ENCODE measurements at regions not wholly inside any gene's neighbourhood (a gene's known extent, or its start where the extent isn't known, plus 50 kb on each side); places are given as distances from the start of the nearest gene placed in this dataset.

DNA sequence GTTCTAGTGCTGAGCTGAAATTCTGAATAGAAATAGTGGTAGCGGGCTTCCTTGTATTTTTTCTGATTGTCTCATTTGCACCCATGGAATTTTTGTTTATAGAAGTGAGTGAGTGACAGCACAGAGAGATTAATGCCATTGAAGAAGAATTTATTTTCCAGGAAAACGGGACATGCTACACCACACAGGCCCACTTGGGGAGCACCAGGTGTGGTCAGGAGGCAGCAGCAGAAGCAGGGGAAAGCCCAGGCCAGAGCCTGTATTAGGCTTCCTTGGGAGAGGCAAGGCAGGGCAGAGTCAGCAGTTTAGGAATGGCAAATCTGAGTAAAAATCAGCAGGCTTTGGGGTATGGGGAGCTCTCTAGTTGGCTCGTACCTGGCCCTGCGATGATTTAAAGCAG, 88.4 kb upstream of the ATP11B start:
- Histone ChIP-seq H3K9me3 (no peaks in the 10 kb centered on the region), H3K4me1 (ENCODE audit: control insufficient read depth in 1 of 2, extremely low read depth in 1 of 2, insufficient read depth in 2 of 2, low read length in 2 of 2) (no peaks in the 10 kb centered on the region), H3K4me3 (ENCODE audit: control insufficient read depth in 1 of 2, extremely low read depth in 1 of 2, low read length in 1 of 2) (no peak overlapping the region), H3K27me3 (replicated peaks in 1 of 2; ENCODE audit: control insufficient read depth in 2 of 2, extremely low read depth in 1 of 2, insufficient read depth in 2 of 2, low read length in 1 of 2) (peaks cover 0 to 13% of the 10 kb centered on the region in 2 experiments), H3K36me3 (ENCODE audit: control insufficient read depth in 2 of 2, extremely low read depth in 1 of 2, insufficient read depth in 1 of 2, low read length in 1 of 2) (no peaks in the 10 kb centered on the region), H3K27ac (ENCODE audit: low read length) (no peak overlapping the region)
- H3K9me3 Mint-ChIP-seq: no peaks in the 10 kb centered on the region
- H3K27me3 Mint-ChIP-seq: peaks cover 5 to 19% of the 10 kb centered on the region in 2 donors
- H3K4me1 Mint-ChIP-seq: no peaks in the 10 kb centered on the region
- WGBS (ENCODE audit: insufficient coverage): 88% methylated on average over 3 of the region's 4 CpGs
- POLR2A ChIA-PET: no interaction called here
- CTCF ChIA-PET: no interaction called here
- H3K36me3 Mint-ChIP-seq: no peaks in the 10 kb centered on the region
- no peak overlapping the region for H3K4me3 Mint-ChIP-seq
- ATAC-seq (replicated peaks in 1 of 4) (no peak), DNase-seq (no peak)
- no peak overlapping the region for H3K27ac Mint-ChIP-seq

DNA sequence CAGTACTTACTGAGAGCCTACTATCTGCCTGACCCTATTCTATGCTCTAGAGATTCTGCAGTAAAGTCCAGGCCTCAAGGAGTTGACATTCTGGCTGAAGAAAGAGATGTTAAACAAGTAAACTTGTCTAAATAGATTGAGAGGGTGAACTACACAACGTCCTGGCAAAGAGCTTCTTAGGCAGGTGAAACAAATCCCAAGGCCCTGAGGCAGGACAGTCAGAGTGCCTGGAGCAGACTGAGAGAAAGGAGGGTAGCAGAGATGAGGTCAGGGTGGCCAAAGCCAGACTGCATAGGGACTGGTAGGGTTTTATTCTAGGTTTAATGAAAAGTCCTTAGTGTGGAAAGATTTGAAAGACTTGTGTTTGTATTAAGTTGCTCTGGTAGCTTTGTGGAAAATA, 84.5 kb upstream of the ATP11B start:
- no peaks in the 10 kb centered on the region for H3K9me3 ChIP-seq
- CTCF ChIA-PET: interaction anchor here (0.5 to 2.5 kb wide), 5 partner anchors 8 to 1734 kb away, joined by 3 to 11 read pairs (median 3); no protein-coding TSS in a partner anchor
- Mint-ChIP-seq H3K9me3 (no peaks in the 10 kb centered on the region), H3K27ac (no peak overlapping the region), H3K4me3 (no peak overlapping the region), H3K4me1 (peaks cover 0 to 2% (median 0%) of the 10 kb centered on the region in 3 donors), H3K27me3 (peaks cover 4 to 10% of the 10 kb centered on the region in 2 donors), H3K36me3 (no peaks in the 10 kb centered on the region)
- ATAC-seq (replicated peaks in 1 of 4): no peak
- H3K4me1 ChIP-seq (ENCODE audit: control insufficient read depth in 1 of 2, extremely low read depth in 1 of 2, insufficient read depth in 2 of 2, low read length in 2 of 2): no peaks in the 10 kb centered on the region
- POLR2A ChIA-PET: interaction anchor here in 1 of 2 donors (0.7 kb wide), 1 partner anchor 1057 kb away, joined by 5 read pairs; no protein-coding TSS in a partner anchor
- 50% methylated on average over 1 of the region's 1 CpG for WGBS (ENCODE audit: insufficient coverage)
- H3K27me3 ChIP-seq (replicated peaks in 1 of 2; ENCODE audit: control insufficient read depth in 2 of 2, extremely low read depth in 1 of 2, insufficient read depth in 2 of 2, low read length in 1 of 2): peaks cover 0 to 10% of the 10 kb centered on the region in 2 experiments
- no peaks in the 10 kb centered on the region for H3K36me3 ChIP-seq (ENCODE audit: control insufficient read depth in 2 of 2, extremely low read depth in 1 of 2, insufficient read depth in 1 of 2, low read length in 1 of 2)
- DNase-seq: no peak
- no peak overlapping the region for H3K4me3 ChIP-seq (ENCODE audit: control insufficient read depth in 1 of 2, extremely low read depth in 1 of 2, low read length in 1 of 2)
- no peak overlapping the region for H3K27ac ChIP-seq (ENCODE audit: low read length)

DNA sequence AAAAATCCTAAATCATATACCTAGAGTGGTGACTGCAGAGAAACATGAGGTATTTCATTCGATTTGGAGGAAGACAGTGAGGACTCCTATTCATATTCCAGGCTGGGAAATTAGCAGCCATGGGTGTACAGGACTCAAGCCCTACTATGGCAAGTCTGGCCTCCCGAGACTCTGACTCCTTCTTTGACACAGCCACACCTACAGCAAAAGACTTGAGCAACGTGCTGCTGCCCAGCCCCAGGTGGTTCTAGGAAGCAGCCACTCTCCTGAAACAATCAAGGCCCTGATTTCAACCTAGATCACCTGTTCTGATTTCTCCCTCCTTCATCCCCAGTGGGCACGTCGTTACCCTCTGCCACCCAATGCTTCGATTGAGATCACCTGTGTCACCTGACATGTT, 84.0 kb upstream of the ATP11B start:
- Histone ChIP-seq H3K27ac (ENCODE audit: low read length) (no peak overlapping the region), H3K27me3 (replicated peaks in 1 of 2; ENCODE audit: control insufficient read depth in 2 of 2, extremely low read depth in 1 of 2, insufficient read depth in 2 of 2, low read length in 1 of 2) (peaks cover 0 to 10% of the 10 kb centered on the region in 2 experiments), H3K4me3 (ENCODE audit: control insufficient read depth in 1 of 2, extremely low read depth in 1 of 2, low read length in 1 of 2) (no peak overlapping the region), H3K9me3 (no peaks in the 10 kb centered on the region), H3K4me1 (ENCODE audit: control insufficient read depth in 1 of 2, extremely low read depth in 1 of 2, insufficient read depth in 2 of 2, low read length in 2 of 2) (no peaks in the 10 kb centered on the region), H3K36me3 (ENCODE audit: control insufficient read depth in 2 of 2, extremely low read depth in 1 of 2, insufficient read depth in 1 of 2, low read length in 1 of 2) (no peaks in the 10 kb centered on the region)
- CTCF ChIA-PET: interaction anchor here (0.7 to 1.0 kb wide), 2 partner anchors 11 to 26 kb away, joined by 3 read pairs; no protein-coding TSS in a partner anchor
- ATAC-seq (replicated peaks in 1 of 4): no peak
- 76% methylated on average over 5 of the region's 6 CpGs for WGBS (ENCODE audit: insufficient coverage)
- H3K4me3 Mint-ChIP-seq: no peak overlapping the region
- H3K27me3 Mint-ChIP-seq: peaks cover 4 to 9% of the 10 kb centered on the region in 2 donors
- no peak for DNase-seq
- no peaks in the 10 kb centered on the region for H3K36me3 Mint-ChIP-seq
- peaks cover 0 to 2% (median 0%) of the 10 kb centered on the region in 3 donors for H3K4me1 Mint-ChIP-seq
- H3K9me3 Mint-ChIP-seq: no peaks in the 10 kb centered on the region
- POLR2A ChIA-PET: no interaction called here
- no peak overlapping the region for H3K27ac Mint-ChIP-seq

DNA sequence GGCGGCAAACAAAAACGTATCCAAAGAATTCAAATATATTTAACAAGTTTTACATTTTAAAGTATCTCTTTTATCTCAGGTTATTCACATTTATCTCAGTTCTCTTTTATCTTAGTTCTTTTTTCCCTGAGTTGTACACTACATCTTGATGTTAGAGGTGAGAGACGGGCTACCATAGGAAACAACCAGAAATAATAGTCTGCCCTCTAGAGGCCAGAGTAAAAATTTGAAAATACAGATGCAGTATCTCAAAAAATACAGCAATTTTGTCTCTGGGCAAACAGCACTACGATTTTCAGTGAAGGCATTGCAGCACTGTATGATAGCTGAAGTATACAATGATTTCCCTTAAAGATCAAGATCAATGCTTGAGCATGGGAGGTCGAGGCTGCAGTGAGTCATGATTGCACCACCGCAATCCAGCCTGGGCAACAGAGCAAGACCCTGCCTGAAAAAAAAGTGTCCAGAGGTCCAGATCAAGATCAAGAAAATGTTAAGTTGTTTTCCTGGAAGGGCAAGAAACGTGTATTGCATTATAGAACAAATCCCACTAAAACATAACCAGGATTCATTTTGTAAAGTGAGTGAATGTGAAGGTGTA, 82.6 kb upstream of the ATP11B start:
- Histone ChIP-seq H3K27ac (ENCODE audit: low read length) (no peak overlapping the region), H3K4me3 (ENCODE audit: control insufficient read depth in 1 of 2, extremely low read depth in 1 of 2, low read length in 1 of 2) (no peak overlapping the region), H3K4me1 (ENCODE audit: control insufficient read depth in 1 of 2, extremely low read depth in 1 of 2, insufficient read depth in 2 of 2, low read length in 2 of 2) (no peaks in the 10 kb centered on the region), H3K9me3 (no peaks in the 10 kb centered on the region), H3K27me3 (replicated peaks in 1 of 2; ENCODE audit: control insufficient read depth in 2 of 2, extremely low read depth in 1 of 2, insufficient read depth in 2 of 2, low read length in 1 of 2) (peaks cover 0 to 6% of the 10 kb centered on the region in 2 experiments), H3K36me3 (ENCODE audit: control insufficient read depth in 2 of 2, extremely low read depth in 1 of 2, insufficient read depth in 1 of 2, low read length in 1 of 2) (no peaks in the 10 kb centered on the region)
- POLR2A ChIA-PET: no interaction called here
- ATAC-seq (replicated peaks in 1 of 4) (peak in 1 of 4 experiments; percentile 45), DNase-seq (peak in 1 of 35 experiments; percentile 46)
- Mint-ChIP-seq H3K36me3 (no peaks in the 10 kb centered on the region), H3K4me1 (peaks cover 0 to 2% (median 0%) of the 10 kb centered on the region in 3 donors), H3K9me3 (no peaks in the 10 kb centered on the region), H3K4me3 (no peak overlapping the region), H3K27me3 (peaks cover 4 to 5% of the 10 kb centered on the region in 2 donors), H3K27ac (no peak overlapping the region)
- WGBS (ENCODE audit: insufficient coverage): 0% methylated on average over 1 of the region's 7 CpGs
- CTCF ChIA-PET: interaction anchor here (0.5 to 1.1 kb wide), 7 partner anchors 11 to 1380 kb away, joined by 3 to 5 read pairs (median 4); no protein-coding TSS in a partner anchor

DNA sequence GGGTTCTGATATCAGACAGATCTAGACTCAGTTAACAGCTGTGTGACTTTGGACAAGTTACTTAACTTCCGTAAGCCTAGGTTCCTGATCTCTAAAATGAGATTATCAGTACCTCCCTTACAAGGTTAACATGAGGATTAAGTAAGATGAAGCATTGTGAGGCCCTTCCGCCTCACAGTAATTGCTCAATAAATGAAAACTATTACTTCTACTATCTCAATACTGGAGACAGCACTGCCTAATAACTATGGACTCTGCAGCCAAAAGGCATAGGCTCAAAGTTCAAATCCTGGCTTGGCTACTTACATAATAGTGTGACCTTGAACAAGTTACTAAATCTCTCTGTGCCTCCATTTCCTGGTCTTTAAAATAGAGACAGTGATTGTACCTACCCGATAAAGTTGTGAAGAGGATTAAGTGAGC, 82.0 kb upstream of the ATP11B start:
- Histone ChIP-seq H3K27me3 (replicated peaks in 1 of 2; ENCODE audit: control insufficient read depth in 2 of 2, extremely low read depth in 1 of 2, insufficient read depth in 2 of 2, low read length in 1 of 2) (peaks cover 0 to 2% of the 10 kb centered on the region in 2 experiments), H3K9me3 (no peaks in the 10 kb centered on the region), H3K4me1 (ENCODE audit: control insufficient read depth in 1 of 2, extremely low read depth in 1 of 2, insufficient read depth in 2 of 2, low read length in 2 of 2) (peaks cover 0 to under 1% of the 10 kb centered on the region in 2 experiments), H3K27ac (ENCODE audit: low read length) (no peak overlapping the region), H3K36me3 (ENCODE audit: control insufficient read depth in 2 of 2, extremely low read depth in 1 of 2, insufficient read depth in 1 of 2, low read length in 1 of 2) (no peaks in the 10 kb centered on the region), H3K4me3 (ENCODE audit: control insufficient read depth in 1 of 2, extremely low read depth in 1 of 2, low read length in 1 of 2) (no peak overlapping the region)
- no peak overlapping the region for H3K4me3 Mint-ChIP-seq
- CTCF ChIA-PET: interaction anchor here (0.5 to 1.8 kb wide), 8 partner anchors 30 to 1380 kb away, joined by 3 to 4 read pairs (median 4); no protein-coding TSS in a partner anchor
- DNase-seq: no peak
- 100% methylated on average over 1 of the region's 3 CpGs for WGBS (ENCODE audit: insufficient coverage)
- H3K4me1 Mint-ChIP-seq: peaks cover 2 to 4% (median 3%) of the 10 kb centered on the region in 3 donors
- H3K27ac Mint-ChIP-seq: no peak overlapping the region
- no peak for ATAC-seq (replicated peaks in 1 of 4)
- H3K9me3 Mint-ChIP-seq: no peaks in the 10 kb centered on the region
- no peaks in the 10 kb centered on the region for H3K36me3 Mint-ChIP-seq
- H3K27me3 Mint-ChIP-seq: peaks cover 4 to 5% of the 10 kb centered on the region in 2 donors
- POLR2A ChIA-PET: no interaction called here

DNA sequence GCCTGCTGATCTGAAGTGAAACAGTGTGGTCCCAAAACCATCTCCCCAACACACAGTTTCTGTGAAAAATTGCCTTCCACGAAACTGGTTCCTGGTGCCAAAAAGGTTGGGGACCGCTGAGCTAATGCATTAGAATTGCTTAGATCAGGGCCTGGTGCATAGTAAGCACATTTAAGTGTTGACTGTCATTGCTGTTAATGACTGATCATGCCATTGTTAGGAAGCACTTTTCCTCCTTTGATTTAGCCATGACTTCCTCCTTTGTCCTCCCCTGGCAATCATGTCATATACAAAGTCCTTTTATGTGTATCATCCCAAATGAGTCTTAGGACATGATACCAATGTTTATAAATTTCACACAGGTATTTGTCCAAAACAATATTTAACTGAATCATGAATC, 81.5 kb upstream of the ATP11B start:
- ATAC-seq (replicated peaks in 1 of 4) (no peak), DNase-seq (no peak)
- peaks cover 0 to 2% of the 10 kb centered on the region in 2 experiments for H3K27me3 ChIP-seq (replicated peaks in 1 of 2; ENCODE audit: control insufficient read depth in 2 of 2, extremely low read depth in 1 of 2, insufficient read depth in 2 of 2, low read length in 1 of 2)
- Mint-ChIP-seq H3K36me3 (no peaks in the 10 kb centered on the region), H3K4me1 (peaks cover 6 to 8% (median 6%) of the 10 kb centered on the region in 3 donors), H3K9me3 (no peaks in the 10 kb centered on the region), H3K27ac (no peak overlapping the region), H3K4me3 (no peak overlapping the region), H3K27me3 (peaks cover 4% of the 10 kb centered on the region in 2 donors)
- H3K4me1 ChIP-seq (ENCODE audit: control insufficient read depth in 1 of 2, extremely low read depth in 1 of 2, insufficient read depth in 2 of 2, low read length in 2 of 2): peaks cover 0 to 2% of the 10 kb centered on the region in 2 experiments
- no peaks in the 10 kb centered on the region for H3K36me3 ChIP-seq (ENCODE audit: control insufficient read depth in 2 of 2, extremely low read depth in 1 of 2, insufficient read depth in 1 of 2, low read length in 1 of 2)
- POLR2A ChIA-PET: no interaction called here
- no peak overlapping the region for H3K27ac ChIP-seq (ENCODE audit: low read length)
- no peaks in the 10 kb centered on the region for H3K9me3 ChIP-seq
- 100% methylated on average over 1 of the region's 2 CpGs for WGBS (ENCODE audit: insufficient coverage)
- CTCF ChIA-PET: interaction anchor here (0.6 to 1.8 kb wide), 4 partner anchors 29 to 126 kb away, joined by 3 to 4 read pairs (median 4); no protein-coding TSS in a partner anchor
- no peak overlapping the region for H3K4me3 ChIP-seq (ENCODE audit: control insufficient read depth in 1 of 2, extremely low read depth in 1 of 2, low read length in 1 of 2)
